ENCODE measurements at regions not wholly inside any gene's neighbourhood (a gene's known extent, or its start where the extent isn't known, plus 50 kb on each side); places are given as distances from the start of the nearest gene placed in this dataset.

DNA sequence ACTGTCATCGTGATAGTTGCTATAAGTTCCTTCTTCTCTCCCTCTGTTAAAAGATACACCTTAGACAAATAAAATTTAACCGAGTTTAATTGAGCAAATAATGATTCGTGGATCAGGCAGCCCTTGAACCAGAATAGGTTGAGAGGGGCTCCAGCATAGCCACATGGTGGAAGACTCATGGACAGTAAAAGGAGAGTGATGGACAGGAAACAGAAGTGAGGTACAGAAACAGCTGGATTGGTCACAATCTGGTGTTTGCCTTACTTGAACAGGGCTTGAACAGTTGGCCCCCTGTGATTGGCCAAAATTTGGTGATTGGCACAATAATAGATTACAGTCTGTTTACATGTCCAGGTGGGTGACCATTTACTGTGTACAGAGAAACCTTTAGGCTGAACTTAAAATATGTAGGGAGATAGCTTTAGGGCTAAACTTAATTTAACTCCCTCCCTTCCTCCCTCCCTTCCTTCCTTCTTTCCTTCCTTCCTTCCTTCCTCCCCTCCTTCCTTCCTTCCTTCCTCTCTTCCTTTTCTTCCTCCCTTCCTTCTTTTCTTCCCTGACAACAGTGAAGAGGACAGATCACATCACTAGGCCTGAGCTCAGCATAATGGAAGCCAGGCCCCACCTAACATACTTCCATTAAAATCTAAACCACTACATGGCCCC lies 531.8 kb upstream of the JARID2 start:
- no peak for DNase-seq
- intact Hi-C loops (cut with DNase I) = no loop called here

DNA sequence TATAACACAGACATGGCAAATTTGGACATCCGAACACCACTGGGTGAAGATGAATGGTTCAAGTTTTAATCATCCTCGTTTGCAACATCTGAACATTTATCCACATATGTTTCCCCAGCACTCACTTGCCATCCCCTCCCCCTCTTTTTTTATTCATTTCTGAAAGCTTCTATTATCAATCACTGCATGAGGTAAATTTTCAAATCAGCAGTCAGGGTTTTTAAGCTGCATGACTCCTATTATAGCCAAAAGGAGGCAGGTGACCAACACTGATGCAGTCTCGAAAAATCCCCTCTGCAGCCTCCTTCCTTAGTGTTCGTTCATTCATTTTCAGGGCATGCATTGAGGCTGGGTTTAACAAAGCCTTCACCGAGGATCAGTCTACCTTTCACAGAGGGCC lies 530.8 kb upstream of the JARID2 start:
- DNase-seq = no peak
- intact Hi-C loops (cut with DNase I) = no loop called here

DNA sequence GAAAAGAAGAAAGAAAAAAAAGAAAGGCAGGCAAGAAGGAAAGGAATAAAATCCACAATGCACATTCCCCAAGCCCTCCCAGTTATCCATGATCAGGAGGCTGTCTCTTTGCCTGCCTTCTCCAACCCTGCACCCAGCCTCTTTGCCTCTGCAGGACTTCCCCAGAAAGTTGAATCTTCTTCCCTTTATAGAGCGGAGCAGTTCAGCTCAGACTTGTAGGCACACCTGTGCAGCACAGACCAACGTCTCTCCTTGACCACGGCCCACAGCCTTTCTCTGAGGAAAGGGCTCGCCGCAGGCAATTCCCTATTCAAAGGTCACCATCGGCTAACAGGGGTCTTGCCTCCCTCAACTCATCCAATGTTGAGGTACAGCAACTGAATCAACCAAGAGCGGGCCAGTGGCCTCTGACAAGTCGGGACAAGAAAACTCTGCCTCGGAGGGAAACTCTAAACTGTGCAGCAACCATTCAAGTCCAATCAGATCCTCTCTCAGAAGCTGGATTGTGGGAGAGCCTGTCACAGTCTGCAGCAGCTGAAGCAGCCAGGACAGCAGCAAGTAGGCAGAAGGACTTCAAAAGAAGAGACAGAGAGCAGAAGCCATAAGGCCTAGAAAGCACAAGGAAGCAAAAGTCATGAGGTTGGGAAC lies 529.2 kb upstream of the JARID2 start:
- DNase-seq = no peak
- intact Hi-C loops (cut with DNase I) = no loop called here

DNA sequence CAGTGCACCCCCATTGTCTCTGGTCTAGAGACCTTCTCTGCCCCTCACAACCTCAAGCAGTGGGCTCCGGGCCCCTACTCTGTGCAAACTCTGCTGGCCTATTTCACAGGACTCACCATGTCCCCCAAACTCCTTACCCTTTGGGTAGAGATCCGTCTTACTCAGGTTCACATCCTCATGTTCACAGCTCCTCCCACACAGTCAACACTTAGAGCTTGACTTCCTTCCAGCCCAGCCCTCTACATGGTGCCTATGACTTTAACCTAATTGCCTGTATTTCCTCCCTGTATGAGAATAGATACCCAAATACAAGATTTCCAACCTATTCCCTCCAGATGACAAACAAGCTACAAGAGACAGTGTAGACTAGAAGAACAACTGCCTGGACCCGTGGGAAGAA lies 528.6 kb upstream of the JARID2 start:
- intact Hi-C loops (cut with DNase I) = no loop called here
- DNase-seq = no peak

DNA sequence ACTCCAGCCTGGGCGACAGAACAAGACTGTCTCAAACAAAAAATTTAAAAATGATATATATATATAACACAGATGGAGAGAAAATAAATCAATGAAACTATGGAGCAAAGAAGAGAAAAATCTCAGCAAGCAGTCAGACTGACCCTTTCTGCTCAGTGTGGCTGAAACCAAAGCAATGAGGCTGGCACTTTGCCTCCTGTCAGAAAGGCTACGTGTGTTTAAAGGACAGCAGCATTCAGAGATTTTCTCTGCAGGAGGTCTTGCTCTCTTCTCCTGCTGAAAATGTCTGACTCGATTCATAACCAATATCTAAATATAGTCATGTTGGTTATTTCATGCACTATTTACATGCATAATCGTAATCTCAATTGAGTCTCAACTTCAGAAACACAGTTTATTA lies 527.0 kb upstream of the JARID2 start:
- intact Hi-C loops (cut with DNase I) = no loop called here
- no peak for DNase-seq

DNA sequence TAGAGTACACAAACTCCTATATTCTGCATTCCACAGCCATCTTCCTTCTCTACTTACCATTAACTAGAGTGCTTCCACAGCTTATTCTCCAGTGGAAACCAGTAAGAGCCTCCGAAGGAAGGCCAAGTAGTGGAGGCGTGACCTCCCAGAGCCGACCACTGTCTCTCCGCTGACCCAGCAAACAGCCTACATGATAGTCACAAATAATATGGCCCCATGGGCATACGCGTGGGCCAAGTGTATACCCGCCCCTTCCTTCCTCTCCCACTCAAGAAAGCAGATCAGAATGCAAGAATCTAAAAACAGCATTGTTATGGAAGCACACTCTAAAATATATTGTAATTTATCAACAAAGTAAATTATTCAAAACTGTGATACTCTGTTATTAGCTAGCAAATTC lies 526.6 kb upstream of the JARID2 start:
- DNase-seq = no peak
- intact Hi-C loops (cut with DNase I) = no loop called here

DNA sequence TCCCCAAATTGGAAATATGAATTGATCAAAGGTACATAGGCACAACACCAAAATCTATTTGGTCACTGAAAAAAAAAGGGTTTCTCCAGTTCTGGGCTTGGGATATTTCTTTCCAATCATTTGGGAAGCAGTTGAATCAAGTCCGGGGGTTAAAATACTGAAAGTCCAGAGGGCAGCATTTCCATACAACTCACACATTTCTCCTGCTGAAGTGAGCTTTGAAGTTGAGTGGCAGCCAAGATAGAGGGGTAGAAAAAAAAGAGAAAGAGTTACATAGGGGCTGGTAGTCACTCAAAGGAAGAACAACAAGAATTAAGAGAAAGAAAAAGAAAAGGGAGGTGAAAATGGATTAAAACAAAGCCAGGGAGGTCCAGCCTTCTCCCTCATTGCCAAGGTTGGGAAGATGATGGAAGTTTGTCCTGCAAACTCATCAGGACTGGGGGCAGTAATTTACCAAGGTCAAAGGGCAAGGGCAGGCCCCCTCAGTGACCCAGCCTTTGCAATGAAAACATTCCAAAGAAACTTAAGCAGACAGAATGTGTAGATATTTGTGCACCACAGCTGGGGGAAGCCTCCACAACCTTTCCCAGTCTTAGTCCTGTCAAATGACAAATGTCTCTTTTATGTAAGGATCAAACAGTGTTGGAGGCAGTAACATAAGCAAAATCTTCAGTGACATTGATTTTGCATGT lies 525.3 kb upstream of the JARID2 start:
- intact Hi-C loops (cut with DNase I) = no loop called here
- DNase-seq = peak in 4 of 42 donors; percentile 22 to 48 (median 37)

DNA sequence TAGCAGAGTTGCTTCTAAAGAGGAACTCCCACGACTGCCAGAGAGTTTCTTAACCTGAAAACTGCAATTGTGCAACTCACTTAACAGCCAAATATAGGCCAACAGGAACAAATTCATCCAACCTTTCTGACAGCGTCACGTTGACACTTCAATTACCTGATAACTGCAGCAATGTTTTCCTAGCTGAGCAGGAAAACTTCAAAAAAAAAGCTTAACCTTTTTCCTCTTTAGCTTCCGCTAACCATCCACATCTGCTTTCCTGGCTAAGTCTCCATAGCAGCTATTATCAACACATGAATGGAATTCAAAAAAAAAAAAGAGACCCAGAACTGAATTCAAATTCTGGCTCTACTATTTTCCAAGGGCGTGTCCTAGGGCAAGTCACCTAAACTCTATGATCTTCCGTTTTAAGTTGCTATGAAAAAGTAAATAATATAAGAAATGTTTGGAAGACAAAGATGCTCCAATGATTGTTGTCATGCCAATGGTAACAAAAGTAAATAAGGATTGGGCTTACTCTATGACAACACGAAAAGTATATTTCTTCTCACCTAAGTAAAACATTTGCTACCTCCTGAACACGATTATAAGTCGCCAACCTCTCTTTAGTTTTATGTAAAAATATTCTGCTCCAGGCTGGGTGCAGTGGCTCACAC lies 524.6 kb upstream of the JARID2 start:
- peak in 20 of 42 donors; percentile 5 to 83 (median 38) for DNase-seq
- intact Hi-C loops (cut with DNase I) = no loop called here

DNA sequence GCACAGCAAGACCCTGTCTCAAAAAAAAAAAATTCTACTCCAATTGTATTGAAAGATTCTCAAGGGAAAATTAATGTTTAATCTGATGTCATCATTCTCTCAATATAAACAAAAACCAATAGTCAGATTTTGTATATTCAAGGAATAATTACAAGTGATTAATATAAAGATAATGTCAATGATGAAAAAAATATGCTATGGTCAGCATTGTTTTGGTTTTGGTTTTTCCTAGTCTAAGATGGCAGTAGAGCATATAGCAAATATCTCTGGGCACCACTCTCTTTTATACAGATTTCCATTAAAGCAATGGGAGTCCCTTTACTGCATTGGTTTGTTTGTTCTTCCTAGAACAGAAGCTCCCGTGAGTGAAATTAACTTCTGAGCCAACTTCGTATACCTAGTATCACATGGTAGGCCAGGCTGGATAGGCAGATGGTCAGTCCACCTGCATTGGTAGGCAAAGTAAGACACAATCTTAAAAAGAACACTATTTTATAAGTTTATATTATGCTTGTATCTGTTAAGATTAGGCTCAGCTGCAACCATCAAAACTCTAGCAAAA lies 523.8 kb upstream of the JARID2 start:
- intact Hi-C loops (cut with DNase I) = no loop called here
- DNase-seq = no peak

DNA sequence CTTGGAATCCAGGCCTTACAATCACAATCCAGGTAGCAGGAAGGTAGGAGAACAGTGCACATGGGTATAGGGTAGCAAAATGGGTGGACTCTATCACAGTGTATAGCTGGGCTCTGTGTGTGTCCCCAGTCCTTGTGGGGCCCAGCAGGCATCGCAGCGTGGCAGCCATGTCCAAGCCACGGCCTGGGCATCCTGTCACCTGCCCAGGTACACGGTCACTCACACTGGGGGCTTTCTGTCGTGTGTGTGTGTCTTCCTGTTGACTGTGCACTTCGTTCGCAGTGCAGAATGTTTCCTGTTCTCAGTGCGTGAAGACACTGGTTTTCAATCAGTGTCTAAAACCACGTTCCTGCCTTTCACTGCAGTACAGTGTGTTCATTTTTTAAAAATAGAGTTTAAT lies 523.2 kb upstream of the JARID2 start:
- DNase-seq = no peak
- intact Hi-C loops (cut with DNase I) = no loop called here

DNA sequence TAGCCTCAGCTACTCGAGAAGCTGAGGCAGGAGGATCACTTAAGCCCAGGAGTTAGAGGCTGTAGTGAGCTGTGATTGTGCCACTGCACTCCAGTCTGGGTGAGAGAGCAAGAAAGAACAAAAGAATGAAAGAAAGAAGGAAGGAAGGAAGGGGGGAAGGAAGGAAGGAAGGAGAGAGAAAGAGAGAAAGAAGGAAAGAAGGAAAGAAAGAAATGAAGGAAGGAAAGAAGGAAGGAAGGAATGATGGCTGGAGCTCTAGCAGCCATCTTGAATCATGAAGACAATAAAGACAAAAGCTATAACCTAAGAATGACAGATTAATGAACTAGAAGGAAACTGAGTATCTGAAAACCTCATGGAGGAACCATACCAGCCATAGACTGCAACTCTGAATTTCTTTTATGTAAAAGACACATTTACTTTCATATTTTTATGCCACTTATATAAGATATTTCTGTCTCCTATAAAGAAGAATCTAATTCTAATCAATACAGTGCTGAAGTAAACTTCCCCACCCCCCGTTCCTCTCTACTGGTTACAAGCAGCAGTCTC lies 522.3 kb upstream of the JARID2 start:
- intact Hi-C loops (cut with DNase I) = no loop called here
- DNase-seq = no peak

DNA sequence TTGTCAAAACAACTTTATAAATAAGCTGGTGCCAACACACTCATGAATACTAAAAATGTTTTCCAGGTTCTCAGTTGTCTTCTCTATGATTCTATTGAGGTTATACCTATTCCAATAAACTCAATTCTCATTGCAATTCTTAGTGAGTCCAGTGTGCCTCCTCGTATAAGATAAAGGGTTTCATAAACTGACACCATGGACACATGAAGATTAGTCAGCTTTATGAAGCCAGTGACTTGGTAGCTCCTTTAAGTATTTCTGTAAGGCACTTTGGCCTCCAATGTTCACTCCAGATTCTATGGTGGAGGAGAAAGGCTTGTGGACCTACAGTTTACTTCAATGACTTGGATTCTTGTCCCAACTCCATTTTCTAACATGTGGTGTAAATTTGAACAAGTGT lies 521.3 kb upstream of the JARID2 start:
- intact Hi-C loops (cut with DNase I) = no loop called here
- no peak for DNase-seq

DNA sequence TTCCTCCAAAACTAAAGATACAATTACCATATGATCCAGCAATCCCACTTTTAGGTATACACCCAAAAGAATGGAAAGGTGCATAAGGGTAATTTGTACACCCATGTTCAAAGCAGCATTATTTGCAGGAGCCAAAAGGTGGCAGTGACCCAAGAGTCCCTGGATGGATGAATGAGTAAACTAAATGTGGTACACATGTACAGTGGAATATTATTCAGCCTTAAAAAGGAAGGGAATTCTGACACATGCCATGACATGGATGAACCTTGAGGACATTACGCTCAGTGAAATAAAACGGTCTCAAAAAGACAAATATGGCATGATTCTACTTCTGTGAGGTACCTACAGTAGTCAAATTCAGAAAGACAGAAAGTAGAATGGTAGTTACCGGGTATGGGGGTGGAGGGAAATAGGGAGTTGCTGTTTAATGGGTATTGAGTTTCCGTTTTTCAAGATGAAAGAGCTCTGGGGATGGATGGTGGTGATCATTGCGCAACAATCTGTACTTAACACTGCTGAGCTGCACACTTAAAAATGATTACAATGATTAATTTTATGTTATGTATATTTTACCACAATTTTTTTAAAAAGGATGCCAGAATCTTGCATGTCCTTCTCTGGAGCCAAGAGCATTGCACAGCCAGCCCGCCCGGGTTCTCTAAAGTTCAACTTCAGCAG lies 518.9 kb upstream of the JARID2 start:
- no peak for DNase-seq
- intact Hi-C loops (cut with DNase I) = no loop called here

DNA sequence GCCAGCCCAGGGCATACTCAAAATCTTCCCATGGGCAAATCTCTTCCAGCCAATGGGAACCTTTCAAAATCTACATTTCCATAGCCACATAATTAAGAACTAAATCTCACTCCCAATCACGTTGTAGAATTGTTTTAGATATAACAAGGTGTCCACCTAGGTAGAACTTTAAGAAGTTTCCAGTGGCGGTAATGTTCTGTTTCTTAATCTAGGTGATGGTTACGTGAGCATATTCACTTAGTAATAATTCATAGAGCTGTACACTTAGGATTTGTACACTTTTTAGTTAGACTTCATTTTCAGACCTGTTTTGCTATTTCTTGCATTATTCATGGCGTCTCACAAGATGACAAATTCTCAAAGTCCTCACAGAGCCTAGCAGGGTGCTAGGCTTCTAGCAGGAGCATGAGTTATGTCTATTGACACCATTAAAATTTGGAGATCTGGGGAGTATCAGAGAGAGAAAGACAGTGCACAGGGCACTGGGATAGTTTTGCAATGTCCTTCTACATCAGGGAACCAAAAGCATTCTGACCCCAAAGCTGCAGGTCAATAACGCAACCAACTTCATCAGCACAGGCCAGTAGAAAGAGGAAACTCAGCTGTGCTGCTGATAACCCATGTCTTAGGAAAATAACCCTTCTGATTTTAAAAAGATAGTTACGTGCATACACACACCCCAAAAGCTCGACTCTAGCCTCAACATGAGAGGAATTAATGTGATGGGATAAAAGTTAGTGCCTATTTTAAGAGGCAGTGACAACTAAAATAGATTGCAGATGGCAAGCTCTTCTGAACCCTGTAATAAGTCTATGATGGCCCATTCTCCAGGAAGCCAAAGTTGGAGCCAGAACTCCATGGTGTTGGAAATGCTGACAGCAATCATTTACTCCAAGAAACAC lies 518.1 kb upstream of the JARID2 start:
- intact Hi-C loops (cut with DNase I) = no loop called here
- DNase-seq = no peak

DNA sequence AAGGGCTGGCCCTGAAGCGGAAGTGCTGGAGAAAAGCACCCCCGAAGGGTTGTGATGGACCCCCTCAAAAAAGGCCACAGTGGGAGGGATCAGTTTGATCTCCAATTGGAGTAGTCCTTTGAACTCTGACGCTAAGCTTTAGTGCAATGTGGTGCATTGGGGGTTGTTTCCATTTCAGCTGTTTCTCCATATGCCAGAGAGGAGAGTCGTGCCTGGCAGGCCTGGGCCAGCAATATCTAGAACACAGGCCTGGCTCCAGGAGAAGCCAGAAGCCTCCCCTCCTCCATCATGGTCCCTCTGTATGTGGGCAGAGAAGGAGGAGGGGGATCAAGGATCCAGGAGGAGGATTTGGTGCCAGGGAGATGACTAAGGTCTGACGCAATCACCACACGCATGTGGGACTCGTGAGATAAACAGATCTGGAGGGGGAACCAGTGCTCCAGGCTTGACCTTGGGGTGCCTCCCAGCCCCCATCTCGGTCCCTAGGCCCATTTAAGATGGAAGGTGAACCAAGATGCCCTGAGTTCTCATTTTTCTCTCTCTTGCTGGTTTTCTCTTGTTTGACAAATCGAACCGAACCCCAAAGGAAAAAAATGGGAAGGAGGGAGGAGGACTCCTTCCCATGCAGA lies 517.4 kb upstream of the JARID2 start:
- intact Hi-C loops (cut with DNase I) = no loop called here

DNA sequence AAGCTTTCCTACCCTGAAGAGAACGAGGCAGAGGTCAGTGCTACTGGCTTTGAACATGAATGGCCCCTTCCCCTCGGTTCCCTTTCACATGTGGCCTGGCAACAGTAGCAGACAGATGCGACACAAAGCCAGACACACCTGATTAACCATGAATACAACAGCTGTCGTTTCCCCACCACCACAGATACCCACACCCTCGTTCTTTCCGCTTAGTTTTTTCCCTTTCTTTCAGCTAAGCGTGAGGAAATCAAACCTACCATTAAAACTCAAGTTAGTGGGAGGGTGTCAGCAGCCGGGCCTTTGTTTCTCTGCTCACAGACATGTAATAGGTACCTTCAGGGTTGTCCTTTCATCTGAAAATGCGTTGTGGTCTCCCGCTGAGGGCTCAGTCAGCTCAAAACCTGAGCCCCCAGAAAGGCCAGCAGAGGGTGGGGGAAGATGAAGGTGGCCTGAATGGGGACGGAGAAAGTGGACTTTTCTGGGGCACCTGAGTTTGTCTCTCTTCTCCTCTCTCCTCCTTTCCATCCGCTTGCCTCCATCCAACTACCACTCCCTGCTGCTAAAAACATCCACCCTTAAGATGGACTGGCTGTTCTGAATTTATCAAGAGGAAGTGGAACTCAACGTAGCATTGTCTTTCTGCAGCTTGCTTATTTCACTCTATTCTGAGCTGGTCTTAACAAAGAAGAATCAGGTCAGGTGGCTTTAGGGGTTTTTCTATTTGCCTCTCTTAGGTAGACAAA lies 516.6 kb upstream of the JARID2 start:
- DNase-seq = no peak
- intact Hi-C loops (cut with DNase I) = no loop called here

More for the DNA sequence above, 517.4 kb upstream of the JARID2 start:
- DNase-seq = peak in 1 of 42 donors; percentile 29

DNA sequence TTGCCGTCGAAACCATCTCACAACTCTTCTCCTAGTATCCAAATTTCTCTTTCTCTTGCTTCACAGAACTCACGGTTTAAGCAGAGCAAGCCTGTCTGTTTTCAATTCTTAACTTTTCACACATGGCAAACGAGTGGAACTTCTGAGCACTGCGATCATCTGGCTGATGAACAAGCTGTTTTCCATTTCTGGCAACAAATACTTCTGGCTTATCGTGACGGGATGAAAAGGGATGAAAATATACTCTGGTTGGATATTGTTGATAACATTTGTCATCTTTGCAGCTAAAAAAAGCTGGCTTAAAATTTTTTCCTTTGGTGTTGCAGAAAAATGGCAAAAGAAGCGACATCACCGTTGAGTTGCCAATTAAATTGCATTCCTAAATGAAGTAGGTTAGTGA lies 515.2 kb upstream of the JARID2 start:
- intact Hi-C loops (cut with DNase I) = no loop called here
- DNase-seq = no peak

Measured in head of caudate nucleus (tissue), 42 donors.